ENCODE measurements at regions not wholly inside any gene's neighbourhood (a gene's known extent, or its start where the extent isn't known, plus 50 kb on each side); places are given as distances from the start of the nearest gene placed in this dataset.
"Not testable (repeated sequence)": the region's sequence is repeated elsewhere in the genome, so short reads cannot be mapped to it uniquely, and the experiment has no call there.

DNA sequence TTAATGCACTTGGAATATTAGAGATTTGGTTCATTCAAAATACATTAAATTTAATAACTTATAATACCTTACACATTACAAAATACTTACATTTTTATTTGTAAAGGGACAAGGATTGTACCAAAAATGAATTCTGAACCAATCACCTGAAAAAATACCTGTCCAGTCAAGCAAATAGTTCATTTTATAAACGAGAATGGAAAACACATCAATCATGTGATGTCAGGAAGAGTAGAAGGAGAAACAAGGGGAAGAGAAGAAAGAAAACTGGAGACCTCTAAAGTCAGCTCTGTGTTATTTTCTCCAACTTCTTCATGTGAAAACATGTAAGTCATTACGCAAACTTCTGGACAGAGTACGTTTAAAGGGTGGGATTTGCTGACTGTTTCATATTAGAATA, 989.0 kb upstream of the NUDT12 start:
- TF ChIP-seq, protein P1, sequence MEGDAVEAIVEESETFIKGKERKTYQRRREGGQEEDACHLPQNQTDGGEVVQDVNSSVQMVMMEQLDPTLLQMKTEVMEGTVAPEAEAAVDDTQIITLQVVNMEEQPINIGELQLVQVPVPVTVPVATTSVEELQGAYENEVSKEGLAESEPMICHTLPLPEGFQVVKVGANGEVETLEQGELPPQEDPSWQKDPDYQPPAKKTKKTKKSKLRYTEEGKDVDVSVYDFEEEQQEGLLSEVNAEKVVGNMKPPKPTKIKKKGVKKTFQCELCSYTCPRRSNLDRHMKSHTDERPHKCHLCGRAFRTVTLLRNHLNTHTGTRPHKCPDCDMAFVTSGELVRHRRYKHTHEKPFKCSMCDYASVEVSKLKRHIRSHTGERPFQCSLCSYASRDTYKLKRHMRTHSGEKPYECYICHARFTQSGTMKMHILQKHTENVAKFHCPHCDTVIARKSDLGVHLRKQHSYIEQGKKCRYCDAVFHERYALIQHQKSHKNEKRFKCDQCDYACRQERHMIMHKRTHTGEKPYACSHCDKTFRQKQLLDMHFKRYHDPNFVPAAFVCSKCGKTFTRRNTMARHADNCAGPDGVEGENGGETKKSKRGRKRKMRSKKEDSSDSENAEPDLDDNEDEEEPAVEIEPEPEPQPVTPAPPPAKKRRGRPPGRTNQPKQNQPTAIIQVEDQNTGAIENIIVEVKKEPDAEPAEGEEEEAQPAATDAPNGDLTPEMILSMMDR (IDR thresholded peaks at IDR 0.05; ENCODE audit: low read depth, low read length, missing control alignments), result no peak

DNA sequence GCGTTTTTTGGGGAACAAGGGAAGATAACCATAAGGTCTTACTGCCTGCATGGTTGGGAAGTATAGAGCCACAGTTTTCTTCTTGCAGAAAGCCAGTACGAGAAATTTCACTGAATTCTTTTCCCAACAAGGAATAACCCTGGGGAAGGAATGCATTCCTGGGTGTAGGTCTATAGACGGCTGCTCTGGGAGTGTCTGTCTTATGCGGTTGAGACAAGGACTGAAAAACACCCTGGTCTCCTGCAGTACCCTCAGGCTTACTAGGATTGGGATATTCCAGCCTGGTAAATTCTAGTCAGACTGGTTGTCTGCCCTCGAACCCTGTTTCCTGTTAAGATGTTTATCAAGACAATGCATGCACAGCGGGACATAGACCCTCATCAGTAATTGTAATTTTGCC, 984.3 kb upstream of the NUDT12 start:
- H3K4me3 ChIP-seq (replicated peaks; ENCODE audit: low read depth, low read length); DNase-seq (ENCODE audit: extremely low read depth, low read depth): not testable (repeated sequence)

More for the DNA sequence above, 989.0 kb upstream of the NUDT12 start:
- no peak overlapping the region for H3K4me3 ChIP-seq (replicated peaks; ENCODE audit: low read depth, low read length)
- DNase-seq (ENCODE audit: extremely low read depth, low read depth), result no peak

DNA sequence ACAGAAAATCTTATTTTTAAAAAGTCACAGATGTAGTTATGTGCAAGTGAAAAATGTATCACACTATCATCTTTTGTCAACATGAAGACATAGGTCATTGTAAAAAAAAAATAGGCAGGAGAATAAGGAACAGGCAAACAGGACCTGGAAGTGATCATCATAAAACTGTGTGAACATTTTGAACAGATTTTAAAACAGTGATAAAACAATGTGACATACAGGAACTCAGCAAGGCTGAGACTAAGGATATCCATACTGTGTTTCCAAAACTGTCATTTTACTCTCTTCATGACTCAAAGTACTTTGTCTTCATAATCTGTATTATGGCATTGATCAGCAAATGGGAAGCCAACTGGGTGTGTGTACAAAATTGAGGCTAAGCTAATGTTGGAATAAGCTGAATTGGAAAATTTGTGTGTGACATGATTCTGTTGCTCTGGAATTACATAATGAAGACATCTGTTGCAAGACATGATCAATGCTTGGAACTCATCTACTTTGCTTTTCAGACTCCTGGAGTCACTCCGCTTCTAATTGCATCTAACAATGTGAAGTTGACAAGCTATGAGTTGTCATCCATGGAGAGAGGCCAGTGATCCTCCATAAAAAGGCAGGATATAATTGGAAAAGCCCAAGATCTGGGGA, 978.7 kb upstream of the NUDT12 start:
- DNase-seq (ENCODE audit: extremely low read depth, low read depth), result no peak
- TF ChIP-seq, protein P1 (IDR thresholded peaks at IDR 0.05; ENCODE audit: low read depth, low read length, missing control alignments), result no peak
- H3K4me3 ChIP-seq (replicated peaks; ENCODE audit: low read depth, low read length), result no peak overlapping the region

DNA sequence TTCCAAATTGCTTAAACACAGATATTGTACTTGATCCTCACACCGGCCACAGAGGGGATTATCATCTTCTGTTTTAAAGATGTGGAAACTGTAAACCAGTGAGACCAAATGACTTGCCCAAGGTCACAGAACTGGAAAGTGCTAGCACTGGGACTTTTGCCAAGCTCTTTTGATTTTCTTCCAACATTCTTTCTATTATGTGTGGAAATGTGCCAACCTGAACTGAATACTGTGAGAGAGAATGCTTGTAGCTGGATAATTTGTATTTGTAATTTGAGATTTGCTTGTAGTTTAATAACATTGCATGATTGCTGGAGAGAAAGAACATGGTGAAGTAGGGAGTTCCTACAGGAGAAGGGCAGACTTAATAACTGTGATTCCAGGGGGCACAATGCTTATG, 977.9 kb upstream of the NUDT12 start:
- H3K4me3 ChIP-seq (replicated peaks; ENCODE audit: low read depth, low read length), result no peak overlapping the region
- TF ChIP-seq, protein P1 (IDR thresholded peaks at IDR 0.05; ENCODE audit: low read depth, low read length, missing control alignments), result no peak
- DNase-seq (ENCODE audit: extremely low read depth, low read depth), result no peak

DNA sequence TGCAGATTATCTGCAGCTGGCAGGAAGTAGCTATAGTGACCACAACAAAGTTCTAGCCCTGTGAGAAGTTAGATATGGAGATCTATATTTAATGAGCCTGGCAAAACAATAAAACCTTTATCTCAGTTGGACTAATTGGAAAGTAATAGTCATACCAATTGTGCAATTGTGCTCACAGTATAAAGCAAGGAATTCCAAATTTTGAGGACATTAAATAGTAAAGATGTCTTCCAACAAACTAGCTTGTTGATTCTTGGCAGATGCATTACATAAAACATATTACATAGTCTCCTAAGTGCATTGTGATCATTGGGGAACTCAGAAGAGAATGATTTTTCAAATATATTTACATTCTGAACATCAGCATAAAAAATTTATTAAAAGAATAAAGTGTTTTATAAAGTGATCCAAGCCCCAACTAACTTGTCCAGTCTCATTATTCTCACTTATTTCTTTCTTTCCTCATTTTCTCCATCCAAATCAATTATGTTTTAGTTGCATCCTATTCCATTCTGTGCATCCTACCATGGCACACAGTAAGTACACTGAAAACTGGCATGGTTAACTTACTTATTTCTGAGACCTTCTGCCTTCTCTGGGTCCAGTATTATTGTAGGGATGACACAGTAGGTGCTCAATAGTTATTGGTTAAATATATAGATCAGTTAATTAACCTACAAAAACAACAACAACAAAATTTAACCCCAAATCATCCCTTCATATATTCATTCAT, 977.2 kb upstream of the NUDT12 start:
- no peak overlapping the region for H3K4me3 ChIP-seq (replicated peaks; ENCODE audit: low read depth, low read length)
- DNase-seq (ENCODE audit: extremely low read depth, low read depth), result no peak
- TF ChIP-seq, protein P1 (IDR thresholded peaks at IDR 0.05; ENCODE audit: low read depth, low read length, missing control alignments), result no peak

DNA sequence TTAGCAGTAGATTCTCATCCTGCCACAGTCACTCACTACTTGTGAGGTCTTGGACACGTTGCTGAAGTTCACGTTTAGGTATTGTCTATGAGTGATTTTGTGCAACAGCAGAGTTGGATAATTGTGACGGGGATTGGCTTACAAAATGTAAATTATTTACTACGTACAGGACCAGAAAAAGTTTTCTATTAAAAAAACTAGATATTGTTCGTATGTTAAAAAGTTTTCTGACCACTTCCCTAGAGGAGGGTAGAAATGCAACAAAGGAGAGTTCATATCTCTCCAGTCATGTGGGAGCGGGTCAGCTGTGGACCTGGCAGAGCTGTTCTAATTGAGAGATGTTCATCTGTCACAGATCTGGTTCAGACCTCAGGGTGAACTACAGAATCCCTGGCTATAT, 976.1 kb upstream of the NUDT12 start:
- DNase-seq (ENCODE audit: extremely low read depth, low read depth), result no peak
- no peak overlapping the region for H3K4me3 ChIP-seq (replicated peaks; ENCODE audit: low read depth, low read length)
- TF ChIP-seq, protein P1 (IDR thresholded peaks at IDR 0.05; ENCODE audit: low read depth, low read length, missing control alignments), result no peak

DNA sequence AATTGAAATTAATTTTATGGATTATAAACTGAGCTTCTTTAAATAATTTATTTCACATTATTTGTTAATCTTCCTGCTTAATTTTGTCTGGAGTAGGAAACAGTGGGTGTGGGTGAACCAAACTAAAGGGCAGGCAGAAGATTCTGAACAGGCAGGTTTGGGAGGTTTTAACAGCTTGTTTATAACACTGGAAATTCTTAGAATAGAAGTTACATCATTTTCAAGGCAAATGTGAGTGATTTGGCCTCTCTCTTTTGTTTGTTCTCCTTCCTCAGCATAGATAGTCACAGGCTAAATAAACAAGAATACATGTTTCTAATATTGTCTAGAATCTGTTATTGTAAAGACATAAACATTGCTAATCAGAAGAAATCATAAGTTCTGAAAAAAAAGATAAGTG, 970.9 kb upstream of the NUDT12 start:
- DNase-seq (ENCODE audit: extremely low read depth, low read depth), result no peak
- no peak overlapping the region for H3K4me3 ChIP-seq (replicated peaks; ENCODE audit: low read depth, low read length)
- TF ChIP-seq, protein P1 (IDR thresholded peaks at IDR 0.05; ENCODE audit: low read depth, low read length, missing control alignments), result no peak

All from HFF-Myc (cell line).